ENCODE measurements at regions not wholly inside any gene's neighbourhood (a gene's known extent, or its start where the extent isn't known, plus 50 kb on each side); places are given as distances from the start of the nearest gene placed in this dataset.

DNA sequence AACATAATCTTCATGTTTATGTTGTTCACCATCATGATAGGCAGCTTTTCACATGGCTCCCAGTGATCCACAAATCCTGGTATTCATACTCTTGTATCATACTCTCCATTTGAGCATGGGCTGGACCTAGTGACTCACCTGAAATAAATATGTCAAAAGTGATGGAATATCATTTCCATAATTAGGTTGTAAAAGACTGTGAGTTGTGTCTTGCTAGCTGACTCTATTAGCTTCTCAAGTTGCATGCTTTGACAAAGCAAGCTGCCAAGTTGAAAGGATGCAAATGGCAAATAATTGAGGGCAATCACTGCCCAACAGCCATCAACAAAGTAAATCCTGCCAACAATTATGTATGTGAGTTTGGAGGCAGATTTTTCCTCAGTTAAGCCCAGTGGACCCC lies 300.4 kb downstream of the AHR start:
- no peak overlapping the region for H3K4me3 ChIP-seq (ENCODE audit: low read depth, low read length)
- DNase-seq (ENCODE audit: low read depth): no peak
- TF ChIP-seq, protein P1, sequence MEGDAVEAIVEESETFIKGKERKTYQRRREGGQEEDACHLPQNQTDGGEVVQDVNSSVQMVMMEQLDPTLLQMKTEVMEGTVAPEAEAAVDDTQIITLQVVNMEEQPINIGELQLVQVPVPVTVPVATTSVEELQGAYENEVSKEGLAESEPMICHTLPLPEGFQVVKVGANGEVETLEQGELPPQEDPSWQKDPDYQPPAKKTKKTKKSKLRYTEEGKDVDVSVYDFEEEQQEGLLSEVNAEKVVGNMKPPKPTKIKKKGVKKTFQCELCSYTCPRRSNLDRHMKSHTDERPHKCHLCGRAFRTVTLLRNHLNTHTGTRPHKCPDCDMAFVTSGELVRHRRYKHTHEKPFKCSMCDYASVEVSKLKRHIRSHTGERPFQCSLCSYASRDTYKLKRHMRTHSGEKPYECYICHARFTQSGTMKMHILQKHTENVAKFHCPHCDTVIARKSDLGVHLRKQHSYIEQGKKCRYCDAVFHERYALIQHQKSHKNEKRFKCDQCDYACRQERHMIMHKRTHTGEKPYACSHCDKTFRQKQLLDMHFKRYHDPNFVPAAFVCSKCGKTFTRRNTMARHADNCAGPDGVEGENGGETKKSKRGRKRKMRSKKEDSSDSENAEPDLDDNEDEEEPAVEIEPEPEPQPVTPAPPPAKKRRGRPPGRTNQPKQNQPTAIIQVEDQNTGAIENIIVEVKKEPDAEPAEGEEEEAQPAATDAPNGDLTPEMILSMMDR (IDR thresholded peaks at IDR 0.05; ENCODE audit: insufficient read depth, low read depth, low read length): no peak

DNA sequence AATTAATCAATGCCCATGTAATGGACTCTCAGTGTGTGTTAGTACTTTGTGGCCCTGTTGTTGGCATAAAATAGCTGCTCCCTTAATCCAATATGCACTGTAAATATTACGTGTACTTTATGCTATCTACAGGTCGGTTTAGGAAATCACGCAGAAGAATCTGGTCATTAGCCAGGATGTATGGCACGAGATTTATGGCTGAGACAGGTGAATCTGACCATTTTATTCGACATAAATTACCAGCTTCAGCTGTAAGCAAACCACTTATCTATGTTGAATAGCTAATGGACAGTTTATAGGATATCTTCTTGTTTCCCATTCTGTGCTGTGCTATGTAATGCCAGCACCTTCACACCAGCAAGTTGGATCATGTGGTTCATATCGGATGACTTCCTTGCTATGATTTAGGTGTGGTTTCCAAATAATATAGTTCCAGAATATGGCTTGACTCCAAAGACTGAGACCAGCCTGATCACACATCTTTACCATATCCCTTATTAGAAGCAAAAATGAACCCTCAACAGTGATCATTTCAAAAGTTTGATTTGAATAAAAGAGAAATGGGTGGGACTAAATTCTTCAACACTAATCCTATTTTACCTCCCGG lies 301.4 kb downstream of the AHR start:
- no peak for DNase-seq (ENCODE audit: low read depth)
- no peak overlapping the region for H3K4me3 ChIP-seq (ENCODE audit: low read depth, low read length)
- TF ChIP-seq, protein P1 (IDR thresholded peaks at IDR 0.05; ENCODE audit: insufficient read depth, low read depth, low read length): no peak

DNA sequence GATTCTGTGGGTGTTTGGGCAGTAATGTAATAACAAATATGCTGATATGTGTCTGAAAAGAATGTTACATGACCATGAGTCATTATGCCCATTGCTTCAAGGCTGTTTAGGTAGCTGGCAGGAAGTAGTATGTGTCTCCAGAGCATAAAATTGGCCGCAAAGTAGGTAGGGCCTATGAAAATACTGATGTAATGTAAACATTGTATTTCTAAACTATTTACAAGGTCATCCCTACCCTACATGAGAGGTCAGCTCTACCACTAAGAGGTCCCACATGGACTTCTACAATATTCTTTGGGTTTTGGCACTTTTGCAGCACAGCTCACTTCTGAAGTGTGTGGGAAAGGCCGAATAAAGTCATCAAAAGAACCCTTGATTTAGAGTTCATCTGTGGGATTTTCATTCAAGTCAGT lies 301.9 kb downstream of the AHR start:
- TF ChIP-seq, protein P1 (IDR thresholded peaks at IDR 0.05; ENCODE audit: insufficient read depth, low read depth, low read length): no peak
- no peak overlapping the region for H3K4me3 ChIP-seq (ENCODE audit: low read depth, low read length)
- DNase-seq (ENCODE audit: low read depth): peak; percentile 93

DNA sequence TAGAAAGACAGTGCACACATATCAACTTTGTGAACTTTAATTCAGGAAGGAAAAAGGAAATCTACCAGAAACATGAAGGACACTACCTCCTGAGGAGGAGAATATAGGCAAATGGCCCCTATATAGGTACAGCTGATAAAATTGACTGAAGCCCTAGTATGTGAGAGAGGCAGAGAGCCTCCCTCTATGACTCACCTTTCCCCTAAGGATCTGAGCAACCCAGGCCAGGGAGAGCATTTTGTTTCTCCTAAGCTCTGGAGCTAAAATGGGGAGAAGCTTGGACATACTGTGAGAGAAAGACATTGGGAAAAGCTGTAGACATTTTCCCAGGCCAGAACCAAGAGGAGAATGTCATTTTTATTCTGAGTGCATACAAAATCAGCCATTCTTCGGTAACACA lies 303.5 kb downstream of the AHR start:
- TF ChIP-seq, protein P1 (IDR thresholded peaks at IDR 0.05; ENCODE audit: insufficient read depth, low read depth, low read length): no peak
- no peak for DNase-seq (ENCODE audit: low read depth)
- no peak overlapping the region for H3K4me3 ChIP-seq (ENCODE audit: low read depth, low read length)

DNA sequence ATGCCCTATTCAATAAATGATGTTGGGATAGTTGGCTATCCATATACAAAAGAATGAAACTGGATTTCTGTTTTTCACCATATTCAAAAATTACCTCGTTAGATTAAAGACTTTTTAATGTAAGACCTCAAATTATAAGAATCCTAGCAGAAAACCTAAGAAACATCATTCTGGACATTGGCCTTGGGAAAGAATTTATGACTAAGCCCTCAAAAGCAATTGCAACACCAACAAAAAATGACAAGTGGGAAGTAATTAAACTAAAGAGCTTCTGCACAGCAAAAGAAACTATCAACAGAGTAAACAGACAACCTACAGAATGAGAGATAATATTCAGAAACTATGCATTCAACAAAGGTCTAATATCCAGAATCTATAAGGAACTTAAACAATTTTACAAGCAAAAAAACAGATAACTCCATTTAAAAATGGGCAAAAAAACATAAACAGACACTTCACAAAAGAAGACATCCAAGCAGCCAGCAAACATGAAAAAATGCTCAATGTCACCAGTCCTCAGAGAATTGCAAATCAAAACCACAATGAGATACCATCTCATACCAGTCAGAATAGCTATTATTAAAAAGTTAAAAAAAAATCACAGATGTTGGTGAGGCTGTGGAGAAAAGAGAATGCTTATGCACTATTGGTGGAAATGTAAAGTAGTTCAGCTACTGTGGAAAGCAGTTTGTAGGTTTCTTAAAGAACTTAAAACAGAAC lies 309.8 kb downstream of the AHR start:
- TF ChIP-seq, protein P1 (IDR thresholded peaks at IDR 0.05; ENCODE audit: insufficient read depth, low read depth, low read length): no peak
- peak; percentile 83 for DNase-seq (ENCODE audit: low read depth)
- no peak overlapping the region for H3K4me3 ChIP-seq (ENCODE audit: low read depth, low read length)

DNA sequence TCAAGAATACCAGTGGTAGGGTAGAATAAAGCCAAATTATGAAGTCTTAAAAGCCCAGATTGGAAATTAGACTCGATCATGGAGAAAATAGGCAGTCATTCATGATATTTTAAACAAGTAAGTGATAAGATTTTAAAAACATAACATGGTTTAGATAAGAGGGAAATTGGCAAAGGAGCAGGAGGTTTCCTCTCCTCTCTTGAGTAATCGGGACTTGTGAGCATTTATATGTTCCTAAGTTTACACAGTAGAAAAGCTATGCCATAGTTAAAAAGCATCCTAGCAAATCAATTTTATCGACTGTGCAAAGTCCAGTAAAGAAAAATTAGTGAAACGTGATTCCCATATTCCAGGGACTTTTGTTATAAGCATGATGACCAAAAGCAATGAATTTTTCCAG lies 313.2 kb downstream of the AHR start:
- no peak overlapping the region for H3K4me3 ChIP-seq (ENCODE audit: low read depth, low read length)
- peak; percentile 64 for DNase-seq (ENCODE audit: low read depth)
- TF ChIP-seq, protein P1 (IDR thresholded peaks at IDR 0.05; ENCODE audit: insufficient read depth, low read depth, low read length): no peak

Data from fibroblast of villous mesenchyme (primary cell).